SIG-M5 treated with dmso at 0.1 percent for 504 hours (cell line): ENCODE measurements at regions not wholly inside any gene's neighbourhood (a gene's known extent, or its start where the extent isn't known, plus 50 kb on each side); places are given as distances from the start of the nearest gene placed in this dataset.

Source experiments
- DNase-seq: peaks from one replicate; lab custom pipeline; 2025; ENCODE audit not compliant: unreplicated experiment; lab: John Stamatoyannopoulos, UW

DNA sequence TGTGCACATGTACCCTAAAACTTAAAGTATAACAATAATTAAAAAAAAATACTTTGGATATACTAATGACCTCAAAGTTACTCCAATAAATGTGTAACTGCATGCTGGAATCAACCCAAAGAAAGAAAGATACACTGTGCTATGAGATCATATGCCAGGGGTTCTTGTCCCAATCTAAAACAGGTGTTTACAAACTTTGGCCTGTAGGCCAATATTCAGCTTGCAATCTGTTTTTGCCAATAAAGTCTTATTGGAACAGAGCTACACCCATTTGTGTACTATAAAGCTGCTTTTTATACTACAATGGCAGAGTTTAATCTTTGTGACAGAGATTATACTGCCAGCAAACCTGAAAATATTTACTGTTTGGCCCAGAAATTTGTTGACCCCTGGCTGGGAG is 138.8 kb upstream of the AFF2 start:
- DNase-seq, result no peak

DNA sequence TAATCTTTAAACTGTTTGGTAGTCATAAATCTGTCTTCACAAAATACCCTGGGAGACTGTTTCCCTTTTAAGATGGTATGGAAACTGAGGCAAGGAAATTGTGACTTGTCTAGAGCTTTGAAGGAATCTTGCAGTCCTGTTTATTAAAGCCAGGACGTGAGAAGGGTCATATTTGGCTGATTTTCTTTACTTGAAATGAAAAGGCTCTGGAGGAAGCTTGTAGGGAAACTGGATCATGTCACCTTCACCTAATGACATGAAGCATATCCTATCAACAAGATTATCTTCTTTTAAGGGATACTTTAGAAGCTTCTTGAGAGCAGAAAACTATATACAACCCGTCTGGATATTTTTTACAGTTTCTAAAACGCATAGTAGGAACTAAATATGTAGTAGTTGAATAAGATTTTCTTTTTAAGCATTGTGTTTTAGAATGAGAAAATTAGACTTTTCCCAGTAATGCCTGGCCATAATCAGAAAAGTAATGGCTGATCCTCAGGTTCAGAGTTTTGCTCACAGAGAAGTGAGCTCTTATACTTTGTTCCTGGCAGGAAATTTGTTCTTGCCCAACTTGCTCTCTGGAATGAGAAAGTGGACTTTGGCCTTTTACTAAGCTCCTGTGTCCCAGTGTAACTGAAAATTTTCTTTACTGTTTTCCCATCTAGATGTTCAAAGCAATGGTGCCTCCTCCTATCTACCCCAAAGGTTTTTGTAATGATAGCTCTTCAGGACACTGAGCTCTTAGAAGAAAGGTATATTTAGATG is 136.8 kb upstream of the AFF2 start:
- DNase-seq, result no peak

DNA sequence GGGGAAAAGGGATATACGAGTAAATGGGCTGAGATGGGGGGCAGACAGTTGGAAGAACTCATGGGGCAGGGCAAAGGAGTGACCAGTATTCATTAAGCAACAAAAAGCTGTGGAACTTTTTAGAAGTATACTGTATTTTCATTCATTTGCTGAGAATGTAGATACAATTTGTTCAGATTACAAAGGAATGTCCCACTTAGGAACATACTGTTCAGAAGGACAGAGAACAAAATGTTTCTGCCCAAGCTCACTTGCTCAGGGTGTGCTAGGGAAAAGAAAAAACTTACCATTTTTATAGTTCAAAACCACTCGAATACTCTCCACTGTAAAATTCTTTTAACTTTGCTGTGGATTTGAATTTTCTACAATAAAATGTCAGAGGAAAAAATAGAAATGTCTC is 135.2 kb upstream of the AFF2 start:
- DNase-seq, result no peak

DNA sequence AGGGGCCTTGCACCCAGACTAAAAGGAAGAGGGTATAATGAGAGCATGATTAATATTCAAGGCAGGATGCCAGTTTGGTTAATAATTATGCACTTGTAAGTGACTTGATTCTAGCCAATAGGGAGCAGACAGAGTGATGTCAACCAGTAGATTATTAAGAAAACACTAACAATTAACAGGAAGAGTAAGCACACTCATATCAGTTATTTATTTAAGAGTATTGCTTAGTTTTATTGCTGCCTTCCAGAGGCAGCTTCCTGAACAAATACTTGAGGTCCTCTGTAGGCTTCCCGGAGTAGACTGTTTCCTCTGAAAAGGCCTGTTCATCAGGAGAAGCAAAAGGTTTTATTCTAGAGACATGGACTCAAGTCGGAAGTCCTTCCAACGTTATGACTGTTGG is 129.1 kb upstream of the AFF2 start:
- DNase-seq, result no peak

DNA sequence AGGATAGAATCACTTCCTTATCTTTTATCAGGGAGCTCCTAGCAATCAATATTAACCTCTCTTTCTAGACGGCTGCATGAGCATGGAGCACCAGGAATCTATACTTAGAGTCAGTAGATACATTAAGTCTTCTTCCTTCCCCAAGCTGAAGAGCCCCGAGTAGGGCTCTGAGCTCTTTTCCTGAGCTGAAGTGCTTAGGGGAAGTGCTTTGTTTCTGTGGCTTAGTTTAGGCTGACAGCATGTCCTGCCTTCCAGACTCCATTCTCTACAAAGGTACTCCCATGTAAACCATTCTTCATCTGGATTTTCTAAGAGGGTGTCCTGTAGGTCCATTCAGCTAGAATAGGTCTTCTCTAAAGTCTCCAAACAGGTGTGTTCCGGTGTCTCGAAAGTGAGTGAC is 127.5 kb upstream of the AFF2 start:
- no peak for DNase-seq

DNA sequence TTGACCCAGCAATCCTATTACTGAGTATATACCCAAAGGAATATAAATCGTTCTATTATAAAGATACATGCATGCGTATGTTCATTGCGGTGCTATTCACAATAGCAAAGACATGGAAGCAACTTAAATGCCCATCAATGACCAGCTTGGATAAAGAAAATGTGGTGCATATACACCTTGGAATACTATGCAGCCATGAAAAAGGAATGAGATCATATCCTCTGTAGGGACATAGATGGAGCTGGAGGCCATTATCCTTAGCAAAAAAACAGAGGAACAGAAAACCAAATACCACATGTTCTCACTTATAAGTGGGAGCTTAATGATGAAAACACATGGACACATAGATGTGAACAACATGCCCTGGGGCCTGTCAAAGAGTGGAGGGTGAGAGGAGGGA is 124.1 kb upstream of the AFF2 start:
- no peak for DNase-seq

DNA sequence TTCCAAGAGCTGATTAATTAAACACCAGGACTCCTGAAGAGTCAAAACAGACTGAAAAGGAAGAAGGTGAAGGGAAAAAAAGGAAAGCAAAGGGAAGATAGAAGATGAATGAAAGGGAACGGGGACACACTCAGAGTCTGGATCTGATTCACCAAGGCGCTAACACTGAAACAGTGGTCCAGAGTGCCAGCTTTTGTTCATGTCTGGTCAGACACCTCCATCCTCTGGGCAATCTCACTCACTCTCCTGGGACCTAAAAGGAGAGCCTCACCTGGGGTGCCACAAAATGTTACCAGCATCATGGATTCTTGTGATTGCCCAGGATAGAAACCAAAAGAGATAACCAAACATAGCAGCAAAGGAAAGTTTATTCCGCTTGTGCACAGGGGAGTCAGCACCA is 120.3 kb upstream of the AFF2 start:
- DNase-seq, result no peak

DNA sequence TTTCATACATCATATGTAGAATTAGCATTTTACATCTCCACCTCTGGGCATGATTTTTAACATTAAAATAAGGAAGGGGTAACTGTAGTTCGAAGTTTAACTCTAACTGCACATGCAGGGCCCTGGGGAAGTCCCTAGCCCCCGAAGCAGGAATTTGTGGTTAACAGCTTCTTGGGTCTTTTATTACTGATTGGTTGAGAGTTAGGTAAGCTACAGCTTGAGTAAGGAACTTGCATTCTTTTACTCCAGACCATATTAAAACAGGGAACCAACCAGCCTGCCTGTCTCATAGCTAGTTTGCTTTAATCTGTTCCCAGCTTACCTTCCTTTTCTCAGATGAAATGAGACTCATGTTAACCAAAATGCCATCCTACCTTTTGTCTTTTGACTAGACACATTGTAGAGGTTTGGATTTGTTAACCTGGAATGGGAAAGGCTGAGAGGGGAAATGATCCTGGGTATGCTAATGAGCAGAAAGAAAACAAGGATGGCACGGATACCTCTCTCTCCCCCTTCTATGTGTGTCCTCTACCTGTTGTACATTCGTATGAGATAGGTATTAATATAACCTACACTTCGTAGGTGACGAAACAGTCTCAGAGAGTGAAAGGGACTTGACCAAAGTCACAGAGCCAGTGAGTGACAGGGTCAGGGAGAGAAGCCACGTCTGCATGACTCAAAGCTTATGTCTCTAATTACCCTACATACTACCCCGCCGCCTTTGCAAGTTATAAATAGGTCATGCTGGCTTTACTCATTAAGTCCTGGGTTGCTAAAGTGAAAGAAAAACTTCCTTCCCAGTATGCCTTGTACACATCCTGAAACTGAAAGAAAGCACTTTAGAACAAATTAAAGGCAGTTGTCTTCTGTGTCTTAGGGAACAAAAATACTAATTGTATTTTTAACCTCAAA is 119.5 kb upstream of the AFF2 start:
- peak; percentile 81 for DNase-seq

DNA sequence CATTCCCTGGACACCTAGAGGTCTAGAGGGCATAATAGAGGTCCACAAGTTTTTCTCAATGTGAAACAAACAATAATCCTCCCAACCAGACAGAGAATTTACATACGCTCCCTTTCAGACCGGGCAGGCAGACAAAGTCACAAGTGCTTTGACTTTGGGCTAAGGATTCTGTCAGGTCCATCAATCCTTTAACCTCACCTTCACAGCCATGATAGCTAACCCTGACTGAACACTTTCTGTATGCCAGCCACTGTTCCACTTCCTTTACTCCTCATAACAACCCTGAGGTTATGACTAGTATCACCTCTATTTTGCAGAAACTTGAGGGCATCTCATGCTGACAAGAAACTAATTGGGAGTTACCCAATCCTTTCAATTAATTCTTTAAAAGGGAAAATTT is 118.8 kb upstream of the AFF2 start:
- no peak for DNase-seq

DNA sequence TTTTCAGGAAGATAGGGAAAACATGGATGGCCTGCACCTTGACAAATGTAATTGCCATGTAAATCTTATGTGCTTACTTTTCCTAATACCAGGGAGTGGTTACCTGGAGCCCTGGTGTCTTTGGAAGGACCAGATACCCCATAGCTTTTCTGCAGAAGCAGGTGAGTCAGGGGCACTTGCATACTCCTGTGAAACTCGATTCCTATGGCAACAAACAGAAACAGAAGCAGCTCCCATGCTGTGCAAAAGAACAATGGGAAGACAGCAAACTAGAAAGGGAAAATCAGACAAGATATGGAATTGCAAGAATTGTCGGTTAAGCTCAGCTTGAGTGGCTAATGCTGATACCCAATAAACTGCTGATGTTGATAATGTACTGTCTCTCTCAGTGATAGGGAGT is 117.4 kb upstream of the AFF2 start:
- no peak for DNase-seq

DNA sequence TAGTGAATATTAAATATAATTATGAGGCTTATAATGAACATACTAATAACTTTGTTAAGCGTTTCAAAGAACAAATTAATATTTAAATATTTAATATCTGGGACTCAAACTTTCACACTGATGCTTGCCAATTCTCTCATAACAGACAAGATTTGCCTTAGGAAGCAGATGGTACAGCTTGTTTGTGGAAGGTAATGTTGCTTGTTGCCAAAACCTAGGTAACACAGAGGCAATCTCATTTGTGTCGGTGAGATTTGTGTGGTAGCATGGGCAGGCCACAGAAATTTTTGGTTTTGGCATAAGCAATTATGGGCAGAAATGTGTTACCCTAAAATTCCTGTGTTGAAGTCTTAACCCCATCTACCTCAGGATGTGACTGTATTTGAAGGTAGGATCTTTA is 114.9 kb upstream of the AFF2 start:
- DNase-seq, result no peak

DNA sequence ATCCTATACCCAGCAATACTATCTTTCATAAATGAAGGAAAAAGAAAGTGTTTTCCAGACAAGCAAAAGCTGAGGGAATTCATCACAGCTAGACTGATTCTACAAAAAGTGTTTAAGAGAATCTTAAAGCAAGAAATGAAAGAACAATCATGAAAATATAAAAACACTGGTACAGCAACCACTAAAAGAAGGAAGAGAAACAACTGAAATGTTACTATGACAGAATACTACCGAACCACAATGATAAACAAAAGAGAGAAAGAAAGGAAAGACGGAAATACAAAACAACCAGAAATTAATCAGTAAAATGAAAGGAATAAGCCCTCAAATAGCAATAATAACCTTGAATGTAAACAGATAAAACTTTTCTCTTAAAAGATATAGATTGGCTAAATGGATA is 110.8 kb upstream of the AFF2 start:
- no peak for DNase-seq

DNA sequence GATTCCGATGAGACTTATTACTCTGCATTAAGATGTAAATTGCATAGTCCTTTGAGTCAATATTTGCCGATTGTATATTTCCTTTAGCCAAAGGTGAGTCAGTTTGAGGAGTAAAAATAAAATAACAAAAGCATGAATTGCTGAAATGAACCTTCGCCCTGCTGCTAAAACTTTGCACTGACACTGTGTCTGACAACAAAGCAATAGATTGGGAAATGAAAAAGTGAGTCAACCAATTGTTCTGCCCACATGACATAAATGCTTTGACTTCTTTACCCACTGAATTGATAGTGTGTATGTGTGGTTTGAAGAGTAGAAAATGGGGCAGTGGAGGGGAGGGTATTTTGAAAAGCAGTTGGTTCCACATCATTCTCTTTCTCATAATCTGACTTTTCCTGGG is 88.4 kb upstream of the AFF2 start:
- no peak for DNase-seq

DNA sequence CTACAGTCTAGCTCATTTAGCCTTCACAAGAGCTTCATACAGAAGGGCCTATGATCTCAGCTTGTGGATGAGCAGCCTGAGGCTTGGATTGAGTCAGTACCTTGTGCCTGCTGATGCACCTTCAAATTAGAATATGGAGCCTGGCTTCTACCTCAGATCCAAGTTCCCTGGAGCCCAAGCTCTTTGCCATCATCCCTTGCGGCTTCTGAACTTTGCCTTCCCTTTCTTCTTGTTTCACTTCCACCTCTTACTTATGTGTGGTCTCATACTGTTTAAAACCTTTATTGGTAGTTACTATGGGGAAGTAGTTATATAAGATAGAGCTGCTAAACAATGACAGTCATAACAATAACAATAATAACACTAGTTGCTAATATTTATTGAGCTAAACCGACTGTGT is 84.3 kb upstream of the AFF2 start:
- peak; percentile 58 for DNase-seq

DNA sequence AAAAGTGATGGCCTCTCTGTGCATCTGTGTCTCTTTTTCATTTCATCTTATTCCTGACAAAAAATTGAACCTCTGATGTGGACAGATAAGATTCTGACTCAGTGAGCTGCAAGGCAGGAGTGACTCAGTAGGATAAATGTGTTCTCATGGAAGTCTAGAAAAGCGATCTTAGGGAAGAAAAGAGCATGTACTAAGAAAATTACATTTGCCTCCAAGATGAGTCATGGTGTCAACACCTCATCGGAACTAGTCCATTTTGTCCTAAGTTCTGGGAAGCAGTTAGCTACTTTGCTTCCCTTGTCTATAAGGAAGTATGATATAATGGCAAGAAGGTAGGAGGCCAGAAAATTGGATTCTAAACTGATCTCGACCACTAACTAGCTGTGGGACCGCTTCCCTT is 83.5 kb upstream of the AFF2 start:
- DNase-seq, result no peak

DNA sequence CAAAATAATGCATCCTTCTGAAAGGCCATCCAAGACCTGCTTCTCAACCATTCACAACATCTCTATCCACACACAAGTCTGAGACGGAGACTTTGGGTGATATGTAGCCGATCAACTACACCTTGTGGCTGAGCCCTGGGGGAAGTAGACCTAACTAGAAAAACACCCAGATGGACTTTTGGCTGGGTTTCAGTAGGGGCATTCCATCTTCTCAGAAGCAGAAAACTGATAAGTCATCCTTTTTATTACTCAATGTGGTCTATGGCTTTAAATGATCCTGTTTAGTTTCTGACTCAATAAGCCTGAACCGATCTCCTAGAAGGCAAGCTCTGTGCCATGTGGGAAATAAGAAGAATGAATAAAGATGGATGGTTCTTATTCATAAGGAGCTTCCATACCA is 82.5 kb upstream of the AFF2 start:
- no peak for DNase-seq

DNA sequence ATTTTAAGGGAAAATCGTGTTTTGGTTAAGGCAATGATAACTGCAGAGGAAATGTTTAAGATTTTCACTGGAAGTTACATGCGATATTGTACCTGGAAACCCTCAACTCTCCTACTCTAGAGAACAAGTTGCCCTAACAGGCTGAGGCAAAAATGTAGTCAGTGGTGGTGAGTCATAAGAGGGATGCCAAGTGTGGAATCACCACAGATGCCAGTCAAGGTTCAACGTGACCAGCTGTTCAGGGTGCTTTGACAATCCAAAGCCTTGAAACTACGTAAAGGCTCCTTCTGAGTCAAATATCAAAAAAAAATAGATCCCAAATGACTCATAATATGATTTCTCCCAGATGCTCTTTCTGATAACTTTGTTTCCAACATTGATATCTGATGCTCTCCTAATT is 77.9 kb upstream of the AFF2 start:
- DNase-seq, result no peak

DNA sequence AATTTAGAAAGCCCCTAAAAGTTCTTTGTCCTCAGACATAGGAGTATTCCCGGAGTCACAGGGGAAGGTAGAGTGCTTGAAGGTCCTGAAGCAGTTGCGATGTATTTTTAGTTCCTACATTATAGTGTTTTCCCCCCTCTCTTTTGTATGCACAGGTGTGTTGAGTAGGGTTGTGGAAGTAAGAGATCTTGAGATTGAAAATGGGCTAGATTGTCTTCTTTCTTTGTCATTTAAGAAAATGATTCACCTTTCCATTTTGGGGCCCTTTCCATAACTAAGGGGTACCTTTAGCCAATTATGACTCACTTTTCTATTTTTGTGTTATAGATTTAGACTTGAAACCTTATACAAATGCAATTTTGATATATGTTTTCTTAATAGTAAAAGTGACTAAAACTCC is 75.8 kb upstream of the AFF2 start:
- DNase-seq, result no peak

DNA sequence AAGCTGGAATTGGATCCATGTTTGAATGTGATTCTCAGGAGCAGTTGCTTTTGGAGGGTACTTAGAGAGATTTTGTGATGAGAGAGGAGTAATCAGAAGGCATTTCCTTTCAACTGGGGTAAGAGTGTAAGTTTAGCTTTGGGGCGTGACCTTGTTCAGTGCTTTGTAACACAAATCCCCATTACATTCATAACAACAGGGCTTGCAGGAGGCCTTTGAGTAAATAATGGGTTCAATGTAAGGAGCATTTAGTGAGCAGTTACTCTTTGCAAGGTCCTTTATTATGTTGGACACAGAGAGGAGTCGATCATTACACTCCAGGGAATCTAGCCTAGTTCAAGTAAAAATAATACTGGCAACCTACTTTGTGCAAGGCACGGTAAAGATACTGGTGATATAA is 74.0 kb upstream of the AFF2 start:
- DNase-seq, result no peak

DNA sequence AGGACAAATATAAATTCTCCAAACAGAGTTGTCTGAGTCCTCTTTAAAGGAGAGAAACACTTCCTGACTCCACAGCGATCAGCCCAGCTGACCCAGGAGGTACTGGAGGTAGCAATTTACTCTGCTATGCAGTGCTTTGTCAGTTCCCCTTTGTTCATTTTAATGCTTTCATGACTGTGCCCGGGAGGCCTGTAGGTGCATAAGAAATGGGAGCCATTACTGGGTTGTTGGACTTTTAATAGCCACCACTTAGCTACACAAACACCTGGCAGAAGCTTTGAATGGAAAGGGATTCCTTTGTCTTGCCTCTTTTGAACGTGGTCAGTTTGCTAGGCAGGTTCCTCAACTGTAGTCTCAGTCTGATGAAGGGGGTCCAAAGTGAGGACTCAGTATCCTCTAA is 59.0 kb upstream of the AFF2 start:
- no peak for DNase-seq

DNA sequence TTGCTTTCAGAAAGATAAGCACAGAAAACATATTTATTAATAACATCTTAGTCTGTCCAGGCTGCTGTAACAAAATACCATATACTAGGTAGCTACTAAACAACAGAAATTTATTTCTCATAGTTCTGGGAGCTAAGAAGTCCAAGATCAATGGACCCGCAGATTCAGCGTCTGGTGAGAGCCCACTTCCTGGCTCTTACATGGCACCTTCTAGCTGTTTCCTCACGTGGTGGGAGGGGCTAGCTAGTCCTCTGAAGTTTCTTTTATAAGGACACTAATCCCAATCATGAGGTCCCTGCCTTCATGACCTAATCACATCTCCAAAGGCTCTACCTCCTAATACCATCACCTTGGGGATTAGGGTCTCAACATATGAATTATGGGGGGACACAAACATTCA is 57.2 kb upstream of the AFF2 start:
- DNase-seq, result no peak

DNA sequence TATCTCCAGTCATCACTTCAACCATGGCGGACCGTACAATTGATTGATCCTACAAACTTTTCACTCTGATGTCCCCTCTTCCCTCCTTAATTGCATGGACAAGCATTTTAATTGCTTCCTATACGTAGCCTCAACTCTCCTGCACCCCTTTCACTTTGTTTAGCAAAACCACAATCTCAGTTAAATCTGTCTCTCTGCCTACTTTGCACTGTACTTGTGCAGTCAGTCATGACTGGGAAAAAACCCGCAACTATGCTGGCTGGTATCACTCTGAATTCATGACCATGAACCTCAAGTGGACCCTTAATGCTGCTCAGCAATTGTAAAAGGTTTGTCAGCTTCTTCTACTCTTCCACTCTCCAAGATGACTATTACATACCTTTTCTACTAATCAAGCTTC is 51.7 kb upstream of the AFF2 start:
- no peak for DNase-seq
